BE2C (cell line): ENCODE measurements at regions not wholly inside any gene's neighbourhood (a gene's known extent, or its start where the extent isn't known, plus 50 kb on each side); places are given as distances from the start of the nearest gene placed in this dataset.

Experiments used
- DNase-seq: peaks from one replicate; pipeline ENCODE4 v3.0.0-alpha.2; 2020
- H3K27me3 ChIP-seq: fragments of 250-450 bp; sonication (Bioruptor Pico); 2 replicates; pipeline ENCODE4 v1.5.1; 2020; ENCODE audit warnings: mild to moderate bottlenecking
- H3K36me3 ChIP-seq: fragments of 250-450 bp; sonication (Bioruptor Pico); 2 replicates; pipeline ENCODE4 v1.5.1; 2020; ENCODE audit warnings: mild to moderate bottlenecking
- H3K4me1 ChIP-seq: fragments of 250-450 bp; sonication (Bioruptor Pico); 2 replicates; pipeline ENCODE4 v1.5.1; 2020
- H3K4me3 ChIP-seq: 2 replicates; pipeline ENCODE4 v1.5.1; 2011; ENCODE audit warnings: low read depth, low read length
- H3K9me3 ChIP-seq: fragments of 250-450 bp; sonication (Bioruptor Pico); 2 replicates; pipeline ENCODE4 v1.5.1; 2020
- TF ChIP-seq, protein P1 (sequence below): IDR thresholded peaks from 2 replicates; pipeline ENCODE4 v1.5.1; 2012; ENCODE audit warnings: mild to moderate bottlenecking, low read depth, low read length

GRCh38 chr12:124391340-124392261 is 96.7 kb downstream of the RFLNA start:
- DNase-seq = peak; percentile 43
- peaks cover 21% of the 10 kb centered on the region for H3K36me3 ChIP-seq
- no peak overlapping the region for H3K4me3 ChIP-seq
- H3K4me1 ChIP-seq = peaks cover 51% of the 10 kb centered on the region
- no peaks in the 10 kb centered on the region for H3K27me3 ChIP-seq
- TF ChIP-seq, protein P1, sequence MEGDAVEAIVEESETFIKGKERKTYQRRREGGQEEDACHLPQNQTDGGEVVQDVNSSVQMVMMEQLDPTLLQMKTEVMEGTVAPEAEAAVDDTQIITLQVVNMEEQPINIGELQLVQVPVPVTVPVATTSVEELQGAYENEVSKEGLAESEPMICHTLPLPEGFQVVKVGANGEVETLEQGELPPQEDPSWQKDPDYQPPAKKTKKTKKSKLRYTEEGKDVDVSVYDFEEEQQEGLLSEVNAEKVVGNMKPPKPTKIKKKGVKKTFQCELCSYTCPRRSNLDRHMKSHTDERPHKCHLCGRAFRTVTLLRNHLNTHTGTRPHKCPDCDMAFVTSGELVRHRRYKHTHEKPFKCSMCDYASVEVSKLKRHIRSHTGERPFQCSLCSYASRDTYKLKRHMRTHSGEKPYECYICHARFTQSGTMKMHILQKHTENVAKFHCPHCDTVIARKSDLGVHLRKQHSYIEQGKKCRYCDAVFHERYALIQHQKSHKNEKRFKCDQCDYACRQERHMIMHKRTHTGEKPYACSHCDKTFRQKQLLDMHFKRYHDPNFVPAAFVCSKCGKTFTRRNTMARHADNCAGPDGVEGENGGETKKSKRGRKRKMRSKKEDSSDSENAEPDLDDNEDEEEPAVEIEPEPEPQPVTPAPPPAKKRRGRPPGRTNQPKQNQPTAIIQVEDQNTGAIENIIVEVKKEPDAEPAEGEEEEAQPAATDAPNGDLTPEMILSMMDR = no peak
- H3K9me3 ChIP-seq = no peaks in the 10 kb centered on the region

- H3K4me3 ChIP-seq = no peak overlapping the region
- no peaks in the 10 kb centered on the region for H3K9me3 ChIP-seq
- DNase-seq = no peak
- H3K36me3 ChIP-seq = peaks cover 30% of the 10 kb centered on the region
- H3K4me1 ChIP-seq = peaks cover 41% of the 10 kb centered on the region
- no peaks in the 10 kb centered on the region for H3K27me3 ChIP-seq
- TF ChIP-seq, protein P1 = no peak
These were observed 95.7 kb downstream of the RFLNA start for GRCh38 chr12:124390442-124391097.

DNA sequence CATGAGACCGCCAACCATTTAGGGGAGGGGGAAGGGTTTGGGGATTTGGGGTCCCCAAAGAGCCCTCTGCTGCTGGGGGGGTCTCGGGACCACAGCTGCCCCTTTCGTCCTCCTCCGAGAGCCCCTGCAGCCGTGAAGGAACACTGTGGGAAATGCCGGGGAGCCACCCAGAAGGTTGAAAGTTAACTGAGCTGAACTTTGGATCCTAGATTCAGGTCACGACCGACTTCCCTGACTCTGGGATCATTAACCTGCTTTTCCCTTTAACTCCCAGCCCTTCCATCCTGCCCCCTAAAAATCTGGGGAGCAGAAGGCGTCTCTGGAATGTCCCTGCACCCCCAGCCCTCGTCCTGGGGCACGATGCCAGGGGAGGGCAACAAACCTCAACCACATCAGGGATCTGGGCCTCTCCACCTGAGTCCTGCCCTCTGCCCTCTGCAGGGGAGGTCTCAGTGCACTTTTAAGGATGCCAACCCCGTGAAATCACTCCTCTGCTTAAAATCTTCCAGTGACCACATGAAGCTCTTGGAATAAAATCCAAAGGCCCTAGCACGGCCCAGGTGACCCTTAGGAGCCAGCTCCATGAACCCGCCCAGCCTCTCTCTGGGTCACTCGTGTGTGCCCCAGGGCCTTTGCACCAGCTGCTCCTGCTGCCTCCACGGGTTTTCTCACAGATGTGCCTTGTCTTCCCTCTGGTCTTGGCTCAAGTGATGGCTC is 95.0 kb downstream of the RFLNA start:
- Histone ChIP-seq H3K36me3 (peaks cover 36% of the 10 kb centered on the region), H3K4me1 (peaks cover 37% of the 10 kb centered on the region), H3K4me3 (peak overlapping the region; percentile 57), H3K27me3 (no peaks in the 10 kb centered on the region), H3K9me3 (no peaks in the 10 kb centered on the region)
- DNase-seq = no peak
- TF ChIP-seq, protein P1 = no peak

DNA sequence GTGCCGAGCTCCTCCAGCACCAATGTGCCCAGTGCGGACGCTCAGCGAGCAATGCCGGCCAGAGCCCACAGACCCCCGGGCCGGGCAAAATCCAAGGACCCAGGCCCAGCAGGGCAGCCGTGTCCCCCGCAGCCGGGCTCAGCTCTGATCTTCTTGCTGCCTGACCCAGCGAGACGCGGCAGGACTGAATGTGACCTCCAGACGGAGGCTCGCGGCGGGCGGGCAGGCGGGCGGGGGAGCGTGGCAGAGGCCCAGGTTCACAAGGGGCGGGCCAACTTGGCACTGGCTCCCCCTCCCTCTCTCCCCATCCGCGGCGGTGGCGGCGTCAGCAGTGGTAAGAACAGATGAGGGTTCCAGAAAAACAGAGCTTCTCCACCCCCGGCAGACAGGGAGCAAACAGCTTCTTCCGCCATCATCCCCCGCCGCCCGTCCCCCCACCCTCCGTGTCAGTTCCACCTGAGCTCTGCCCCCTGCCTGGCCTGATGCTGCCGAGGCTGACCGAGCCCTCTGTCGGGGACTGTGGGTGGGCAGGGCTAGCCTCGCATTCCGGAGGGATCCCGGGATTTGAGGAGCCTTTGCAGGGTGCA is 94.3 kb downstream of the RFLNA start:
- Histone ChIP-seq H3K4me3 (peak overlapping the region; percentile 57), H3K36me3 (peaks cover 38% of the 10 kb centered on the region), H3K27me3 (no peaks in the 10 kb centered on the region), H3K9me3 (no peaks in the 10 kb centered on the region), H3K4me1 (peaks cover 30% of the 10 kb centered on the region)
- DNase-seq = peak; percentile 77
- TF ChIP-seq, protein P1 = no peak

- Histone ChIP-seq H3K9me3 (no peaks in the 10 kb centered on the region), H3K4me3 (peak overlapping the region; percentile 57), H3K36me3 (peaks cover 34% of the 10 kb centered on the region), H3K4me1 (peaks cover 25% of the 10 kb centered on the region), H3K27me3 (no peaks in the 10 kb centered on the region)
- DNase-seq = peak; percentile 89
- TF ChIP-seq, protein P1 = no peak
These were observed 93.8 kb downstream of the RFLNA start for GRCh38 chr12:124388679-124389137.
